ENCODE measurements at regions not wholly inside any gene's neighbourhood (a gene's known extent, or its start where the extent isn't known, plus 50 kb on each side); places are given as distances from the start of the nearest gene placed in this dataset.
"Not testable (repeated sequence)": the region's sequence is repeated elsewhere in the genome, so short reads cannot be mapped to it uniquely, and the experiment has no call there.

DNA sequence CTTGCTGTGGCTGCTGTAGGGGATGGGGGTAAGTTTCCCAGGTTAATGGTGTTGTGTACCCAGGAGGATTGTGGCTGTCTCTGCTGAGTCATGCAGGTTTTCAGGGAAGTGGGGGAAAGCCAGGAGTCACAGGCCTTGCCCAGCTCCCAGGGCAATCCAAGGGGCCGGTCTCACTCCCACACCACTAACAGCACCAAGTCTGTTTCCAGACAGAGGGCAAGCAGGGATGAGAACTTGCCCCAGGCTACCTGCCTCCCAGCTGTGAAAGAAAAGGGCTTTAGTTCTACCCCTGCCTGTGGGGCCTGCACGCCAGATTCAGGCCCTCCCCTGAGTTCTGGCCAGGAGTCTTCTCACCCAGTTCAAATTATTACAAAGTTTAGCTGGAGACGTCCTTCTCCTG is 579.8 kb upstream of the ST8SIA4 start:
- no peak overlapping the region for H3K27ac ChIP-seq (ENCODE audit: low read length)
- no peaks in the 10 kb centered on the region for H3K4me1 ChIP-seq (ENCODE audit: control insufficient read depth, low read depth, low read length)
- no peak overlapping the region for H3K4me3 ChIP-seq (ENCODE audit: low read length)
- H3K27me3 ChIP-seq (ENCODE audit: control insufficient read depth, insufficient read depth, low read length), result no peaks in the 10 kb centered on the region
- H3K9me3 ChIP-seq (ENCODE audit: control insufficient read depth, low read depth, low read length), result no peaks in the 10 kb centered on the region
- no peaks in the 10 kb centered on the region for H3K36me3 ChIP-seq (ENCODE audit: control insufficient read depth, low read depth, low read length)
- no peak overlapping the region for H3K9ac ChIP-seq (ENCODE audit: low read length)

DNA sequence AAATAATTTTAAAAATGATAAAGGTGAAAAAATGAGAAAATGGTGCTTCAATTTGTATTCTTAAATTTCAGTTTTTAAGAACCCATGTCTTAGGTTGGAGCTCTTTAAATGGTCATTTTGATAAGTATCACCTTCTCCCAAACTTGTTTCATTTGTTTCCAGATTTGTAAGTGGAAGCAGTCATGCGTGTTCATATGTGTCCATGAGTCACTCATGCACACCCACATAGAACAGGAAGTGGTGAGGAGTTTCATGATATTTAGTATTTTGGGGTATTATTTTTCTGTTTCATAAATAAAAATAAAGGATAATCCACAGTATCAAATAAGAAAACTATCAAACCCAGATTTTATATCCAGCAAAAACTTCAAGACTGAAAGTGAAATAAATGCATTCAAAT is 570.4 kb upstream of the ST8SIA4 start:
- no peak overlapping the region for H3K9ac ChIP-seq (ENCODE audit: low read length)
- H3K36me3 ChIP-seq (ENCODE audit: control insufficient read depth, low read depth, low read length), result no peaks in the 10 kb centered on the region
- no peak overlapping the region for H3K4me3 ChIP-seq (ENCODE audit: low read length)
- H3K27me3 ChIP-seq (ENCODE audit: control insufficient read depth, insufficient read depth, low read length), result no peaks in the 10 kb centered on the region
- H3K4me1 ChIP-seq (ENCODE audit: control insufficient read depth, low read depth, low read length), result no peaks in the 10 kb centered on the region
- no peak overlapping the region for H3K27ac ChIP-seq (ENCODE audit: low read length)
- no peaks in the 10 kb centered on the region for H3K9me3 ChIP-seq (ENCODE audit: control insufficient read depth, low read depth, low read length)

DNA sequence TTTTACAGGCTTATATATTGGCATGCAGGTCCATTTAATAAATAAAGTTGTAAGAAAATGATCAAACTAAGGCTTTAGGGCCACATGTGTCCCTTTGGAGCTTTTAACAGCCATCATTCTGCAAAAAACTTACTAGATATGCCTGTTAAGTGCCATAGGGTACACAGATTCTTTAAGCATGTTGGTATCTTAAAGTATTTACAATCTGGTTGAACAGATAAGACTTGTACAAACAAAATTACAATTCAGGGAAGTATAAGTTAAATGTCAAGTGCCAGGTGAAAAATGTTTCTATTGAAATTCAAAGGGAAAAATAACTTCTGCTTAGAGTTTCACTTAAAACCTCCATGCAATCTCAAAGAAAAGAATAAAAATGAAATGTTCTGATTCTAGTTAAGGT is 558.4 kb upstream of the ST8SIA4 start:
- Histone ChIP-seq H3K36me3 (ENCODE audit: control insufficient read depth, low read depth, low read length) (no peaks in the 10 kb centered on the region), H3K4me3 (ENCODE audit: low read length) (no peak overlapping the region)

DNA sequence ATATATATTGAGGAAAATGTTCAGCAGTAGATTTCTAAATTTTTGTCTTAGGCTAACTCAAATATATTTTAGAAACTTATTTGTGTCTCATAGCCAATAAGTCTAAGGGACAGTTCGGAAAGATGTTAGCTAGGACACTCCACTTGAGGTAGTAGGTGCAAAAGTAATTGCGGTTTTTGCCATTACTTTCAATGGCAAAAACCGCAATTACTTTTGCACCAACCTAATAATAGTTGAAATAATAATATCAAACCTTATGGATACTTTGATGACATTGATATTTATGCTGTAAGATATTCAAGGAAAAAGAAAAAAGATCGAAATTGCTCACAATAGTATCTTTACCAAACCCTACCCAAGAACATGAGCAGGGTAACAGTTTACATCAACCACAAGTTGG is 555.5 kb upstream of the ST8SIA4 start:
- H3K27me3 ChIP-seq (ENCODE audit: control insufficient read depth, insufficient read depth, low read length), result no peaks in the 10 kb centered on the region
- H3K36me3 ChIP-seq (ENCODE audit: control insufficient read depth, low read depth, low read length), result no peaks in the 10 kb centered on the region
- H3K27ac ChIP-seq (ENCODE audit: low read length), result no peak overlapping the region
- no peak overlapping the region for H3K9ac ChIP-seq (ENCODE audit: low read length)
- no peaks in the 10 kb centered on the region for H3K4me1 ChIP-seq (ENCODE audit: control insufficient read depth, low read depth, low read length)
- H3K4me3 ChIP-seq (ENCODE audit: low read length), result no peak overlapping the region
- H3K9me3 ChIP-seq (ENCODE audit: control insufficient read depth, low read depth, low read length), result no peaks in the 10 kb centered on the region

More for the DNA sequence above, 558.4 kb upstream of the ST8SIA4 start:
- no peaks in the 10 kb centered on the region for H3K9me3 ChIP-seq (ENCODE audit: control insufficient read depth, low read depth, low read length)
- no peak overlapping the region for H3K27ac ChIP-seq (ENCODE audit: low read length)
- H3K27me3 ChIP-seq (ENCODE audit: control insufficient read depth, insufficient read depth, low read length), result no peaks in the 10 kb centered on the region
- H3K4me1 ChIP-seq (ENCODE audit: control insufficient read depth, low read depth, low read length), result no peaks in the 10 kb centered on the region
- no peak overlapping the region for H3K9ac ChIP-seq (ENCODE audit: low read length)

DNA sequence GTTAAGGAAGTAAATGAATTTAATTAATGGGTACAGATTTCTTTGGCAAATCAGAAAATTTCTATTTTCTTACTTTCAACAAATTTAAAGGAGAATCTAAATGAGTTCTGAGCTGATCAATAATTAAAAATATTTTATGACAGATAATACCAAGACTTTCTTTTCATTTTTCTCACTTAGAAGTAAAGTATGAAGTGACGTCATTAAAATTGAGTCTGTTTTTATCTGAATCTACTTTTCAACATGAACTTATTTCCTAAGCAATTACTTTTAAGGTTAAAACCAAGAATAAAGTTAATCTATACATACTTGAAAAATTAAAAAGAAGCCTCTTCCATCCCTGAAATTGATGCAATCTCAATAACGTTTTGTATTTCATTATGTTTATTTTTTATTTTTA is 552.8 kb upstream of the ST8SIA4 start:
- no peak overlapping the region for H3K4me3 ChIP-seq (ENCODE audit: low read length)
- no peak overlapping the region for H3K27ac ChIP-seq (ENCODE audit: low read length)
- peaks cover 5% of the 10 kb centered on the region for H3K4me1 ChIP-seq (ENCODE audit: control insufficient read depth, low read depth, low read length)
- H3K9me3 ChIP-seq (ENCODE audit: control insufficient read depth, low read depth, low read length), result no peaks in the 10 kb centered on the region
- H3K36me3 ChIP-seq (ENCODE audit: control insufficient read depth, low read depth, low read length), result no peaks in the 10 kb centered on the region
- H3K9ac ChIP-seq (ENCODE audit: low read length), result no peak overlapping the region
- H3K27me3 ChIP-seq (ENCODE audit: control insufficient read depth, insufficient read depth, low read length), result no peaks in the 10 kb centered on the region

DNA sequence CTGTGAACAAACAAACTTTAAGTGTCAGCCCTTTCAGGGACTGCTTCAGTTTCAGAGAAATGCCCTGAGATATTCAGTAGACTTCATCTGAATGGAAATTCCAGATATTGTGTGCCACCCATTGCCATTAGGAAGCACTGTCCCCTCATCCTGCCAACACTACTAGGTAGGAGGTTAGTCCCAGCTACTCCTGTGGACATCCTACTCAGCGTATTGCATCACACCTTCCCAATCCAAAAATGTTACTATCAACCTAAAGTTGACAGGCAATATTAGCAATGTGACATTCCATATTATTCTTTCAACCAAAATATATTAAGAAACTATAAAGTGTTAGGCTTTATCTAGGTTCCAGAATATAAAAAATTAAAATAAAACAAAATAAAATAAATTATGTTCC is 552.0 kb upstream of the ST8SIA4 start:
- Histone ChIP-seq H3K9me3 (ENCODE audit: control insufficient read depth, low read depth, low read length) (no peaks in the 10 kb centered on the region), H3K27me3 (ENCODE audit: control insufficient read depth, insufficient read depth, low read length) (no peaks in the 10 kb centered on the region), H3K9ac (ENCODE audit: low read length) (no peak overlapping the region), H3K4me3 (ENCODE audit: low read length) (no peak overlapping the region), H3K27ac (ENCODE audit: low read length) (no peak overlapping the region), H3K4me1 (ENCODE audit: control insufficient read depth, low read depth, low read length) (peaks cover 5% of the 10 kb centered on the region), H3K36me3 (ENCODE audit: control insufficient read depth, low read depth, low read length) (no peaks in the 10 kb centered on the region)

DNA sequence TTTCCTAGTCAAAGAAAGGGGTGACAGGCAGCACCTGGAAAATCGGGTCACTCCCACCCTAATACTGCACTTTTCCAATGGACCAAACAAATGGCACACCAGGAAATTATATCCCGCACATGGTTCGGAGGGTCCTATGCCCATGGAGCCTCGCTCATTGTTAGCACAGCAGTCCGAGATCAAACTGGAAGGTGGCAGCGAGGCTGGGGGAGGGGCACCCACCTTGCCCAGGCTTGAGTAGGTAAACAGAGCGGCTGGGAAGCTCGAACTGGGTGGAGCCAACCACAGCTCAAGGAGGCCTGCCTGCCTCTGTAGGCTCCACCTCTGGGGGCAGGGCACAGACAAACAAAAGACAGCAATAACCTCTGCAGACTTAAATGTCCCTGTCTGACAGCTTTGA is 539.2 kb upstream of the ST8SIA4 start:
- not testable (repeated sequence) for H3K9ac ChIP-seq (ENCODE audit: low read length); H3K4me3 ChIP-seq (ENCODE audit: low read length); H3K4me1 ChIP-seq (ENCODE audit: control insufficient read depth, low read depth, low read length); H3K9me3 ChIP-seq (ENCODE audit: control insufficient read depth, low read depth, low read length); H3K36me3 ChIP-seq (ENCODE audit: control insufficient read depth, low read depth, low read length); H3K27ac ChIP-seq (ENCODE audit: low read length); H3K27me3 ChIP-seq (ENCODE audit: control insufficient read depth, insufficient read depth, low read length)

DNA sequence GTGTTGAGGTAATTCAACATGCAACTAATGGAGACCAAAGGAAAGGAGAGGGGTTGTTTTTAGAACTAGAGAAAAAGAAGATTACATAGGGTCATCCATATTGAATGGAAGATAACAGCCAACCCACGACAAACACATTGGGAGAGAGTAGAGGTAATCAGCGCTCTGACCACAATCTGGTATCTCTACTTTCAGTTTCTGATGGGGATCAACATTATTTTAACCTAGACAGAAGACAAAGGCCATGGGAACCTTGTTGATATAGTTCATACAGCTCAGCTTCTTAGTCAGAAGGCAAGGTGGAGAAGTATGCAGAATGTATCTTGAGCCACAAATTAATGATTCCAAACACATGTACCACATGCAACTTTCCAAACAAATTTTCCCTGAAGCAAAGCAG is 537.1 kb upstream of the ST8SIA4 start:
- Histone ChIP-seq H3K36me3 (ENCODE audit: control insufficient read depth, low read depth, low read length) (no peaks in the 10 kb centered on the region), H3K27me3 (ENCODE audit: control insufficient read depth, insufficient read depth, low read length) (no peaks in the 10 kb centered on the region), H3K9ac (ENCODE audit: low read length) (no peak overlapping the region), H3K9me3 (ENCODE audit: control insufficient read depth, low read depth, low read length) (no peaks in the 10 kb centered on the region), H3K4me1 (ENCODE audit: control insufficient read depth, low read depth, low read length) (no peaks in the 10 kb centered on the region), H3K27ac (ENCODE audit: low read length) (no peak overlapping the region), H3K4me3 (ENCODE audit: low read length) (no peak overlapping the region)

DNA sequence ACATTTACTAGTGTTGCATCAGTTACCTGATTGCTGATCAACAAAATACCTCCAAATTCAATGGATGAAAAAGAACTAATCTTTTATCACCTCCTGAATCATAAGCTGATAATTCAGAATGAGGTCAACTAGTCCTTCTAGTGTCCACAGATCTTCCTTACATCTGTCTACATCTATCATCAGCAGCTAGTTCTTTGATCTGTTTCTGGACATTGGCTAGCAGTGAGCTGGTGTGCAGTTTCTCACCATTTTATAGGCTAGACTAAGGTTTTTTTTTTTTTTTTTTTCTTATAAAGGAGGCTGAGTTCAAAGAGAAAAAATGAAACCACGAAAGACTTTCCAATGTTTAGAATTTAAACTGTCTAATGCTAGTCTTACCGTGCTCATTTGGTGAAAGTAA is 534.3 kb upstream of the ST8SIA4 start:
- no peak overlapping the region for H3K4me3 ChIP-seq (ENCODE audit: low read length)
- no peaks in the 10 kb centered on the region for H3K9me3 ChIP-seq (ENCODE audit: control insufficient read depth, low read depth, low read length)
- H3K4me1 ChIP-seq (ENCODE audit: control insufficient read depth, low read depth, low read length), result no peaks in the 10 kb centered on the region
- H3K27me3 ChIP-seq (ENCODE audit: control insufficient read depth, insufficient read depth, low read length), result no peaks in the 10 kb centered on the region
- H3K36me3 ChIP-seq (ENCODE audit: control insufficient read depth, low read depth, low read length), result no peaks in the 10 kb centered on the region
- no peak overlapping the region for H3K27ac ChIP-seq (ENCODE audit: low read length)
- no peak overlapping the region for H3K9ac ChIP-seq (ENCODE audit: low read length)

DNA sequence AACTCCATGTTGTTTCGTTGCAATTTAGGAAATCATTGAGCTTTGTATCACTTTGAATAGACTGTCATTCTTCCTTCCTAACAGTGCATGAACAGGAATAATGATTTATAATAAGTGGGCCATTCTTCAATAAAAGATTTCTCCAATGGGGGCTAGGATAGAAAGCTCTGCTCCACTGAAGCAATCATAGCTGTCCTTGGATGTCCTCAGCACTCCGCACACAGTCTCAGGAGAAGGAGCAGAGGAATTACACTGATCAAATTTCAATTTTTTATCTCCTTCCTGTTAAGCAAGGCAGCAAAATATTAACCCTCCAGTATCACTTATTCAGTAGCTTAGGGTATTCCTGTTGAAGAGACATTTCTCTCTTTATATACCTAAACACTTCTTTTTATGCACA is 532.7 kb upstream of the ST8SIA4 start:
- Histone ChIP-seq H3K9me3 (ENCODE audit: control insufficient read depth, low read depth, low read length) (no peaks in the 10 kb centered on the region), H3K4me3 (ENCODE audit: low read length) (no peak overlapping the region), H3K27me3 (ENCODE audit: control insufficient read depth, insufficient read depth, low read length) (no peaks in the 10 kb centered on the region), H3K27ac (ENCODE audit: low read length) (no peak overlapping the region), H3K9ac (ENCODE audit: low read length) (no peak overlapping the region), H3K36me3 (ENCODE audit: control insufficient read depth, low read depth, low read length) (no peaks in the 10 kb centered on the region), H3K4me1 (ENCODE audit: control insufficient read depth, low read depth, low read length) (no peaks in the 10 kb centered on the region)

DNA sequence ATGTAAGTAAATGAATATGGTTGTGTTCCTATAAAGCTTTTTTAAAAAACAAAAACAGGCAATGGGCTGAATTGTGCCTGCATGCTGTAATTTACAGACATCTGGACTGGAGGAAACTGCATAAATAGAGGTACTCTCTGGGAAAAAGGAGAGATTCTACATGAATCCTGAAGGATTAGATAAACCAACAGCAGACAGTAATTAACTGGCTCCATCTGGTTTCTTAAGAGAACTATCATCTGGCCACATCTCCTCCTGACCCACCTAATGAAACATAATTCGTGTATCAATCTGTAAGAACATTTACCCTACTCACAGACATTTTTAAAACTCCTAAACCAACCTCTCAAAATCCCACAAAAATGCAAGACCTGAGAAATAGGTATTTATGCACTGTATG is 528.1 kb upstream of the ST8SIA4 start:
- H3K9ac ChIP-seq (ENCODE audit: low read length), result no peak overlapping the region
- peaks cover 3% of the 10 kb centered on the region for H3K9me3 ChIP-seq (ENCODE audit: control insufficient read depth, low read depth, low read length)
- H3K27ac ChIP-seq (ENCODE audit: low read length), result no peak overlapping the region
- H3K36me3 ChIP-seq (ENCODE audit: control insufficient read depth, low read depth, low read length), result no peaks in the 10 kb centered on the region
- no peaks in the 10 kb centered on the region for H3K4me1 ChIP-seq (ENCODE audit: control insufficient read depth, low read depth, low read length)
- H3K27me3 ChIP-seq (ENCODE audit: control insufficient read depth, insufficient read depth, low read length), result no peaks in the 10 kb centered on the region
- H3K4me3 ChIP-seq (ENCODE audit: low read length), result no peak overlapping the region

DNA sequence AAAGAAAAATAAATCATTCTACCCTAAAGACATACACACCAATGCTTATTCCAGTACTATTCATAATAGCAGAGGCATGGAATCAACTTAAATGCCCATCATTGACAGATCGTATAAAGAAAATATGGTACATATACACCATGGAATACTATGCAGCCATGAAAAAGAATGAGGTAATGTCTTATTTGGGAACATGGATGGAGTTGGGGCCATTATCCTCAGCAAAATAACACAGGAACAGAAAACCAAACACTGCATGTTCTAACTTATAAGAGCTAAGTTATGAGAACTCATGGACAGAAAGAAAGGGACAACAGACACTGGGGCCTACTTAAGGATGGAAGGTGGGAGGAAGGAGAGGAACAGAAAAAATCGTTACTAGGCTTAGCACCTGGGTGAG is 527.5 kb upstream of the ST8SIA4 start:
- H3K27me3 ChIP-seq (ENCODE audit: control insufficient read depth, insufficient read depth, low read length), result no peaks in the 10 kb centered on the region
- H3K4me1 ChIP-seq (ENCODE audit: control insufficient read depth, low read depth, low read length), result no peaks in the 10 kb centered on the region
- H3K9ac ChIP-seq (ENCODE audit: low read length), result no peak overlapping the region
- H3K36me3 ChIP-seq (ENCODE audit: control insufficient read depth, low read depth, low read length), result no peaks in the 10 kb centered on the region
- H3K27ac ChIP-seq (ENCODE audit: low read length), result no peak overlapping the region
- H3K9me3 ChIP-seq (ENCODE audit: control insufficient read depth, low read depth, low read length), result peaks cover 3% of the 10 kb centered on the region
- H3K4me3 ChIP-seq (ENCODE audit: low read length), result no peak overlapping the region

DNA sequence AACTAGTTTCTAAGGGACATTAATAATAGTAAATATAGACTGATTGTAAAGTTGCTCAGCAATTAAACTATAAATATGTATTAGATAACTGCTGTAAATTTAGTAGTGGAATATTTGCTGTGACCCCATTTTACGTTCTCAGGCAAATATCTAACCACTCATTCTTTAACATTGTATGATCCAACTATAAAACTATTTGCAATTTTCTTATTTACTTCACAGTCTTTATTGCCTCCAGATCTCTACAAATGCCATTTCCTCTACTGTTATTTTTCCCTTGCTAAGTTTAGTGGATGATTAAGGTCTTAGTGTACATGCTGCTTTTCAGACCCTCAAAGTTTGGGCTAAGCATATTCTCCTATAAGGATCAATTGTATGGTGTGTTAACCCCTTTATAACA is 526.2 kb upstream of the ST8SIA4 start:
- peaks cover 3% of the 10 kb centered on the region for H3K9me3 ChIP-seq (ENCODE audit: control insufficient read depth, low read depth, low read length)
- no peaks in the 10 kb centered on the region for H3K27me3 ChIP-seq (ENCODE audit: control insufficient read depth, insufficient read depth, low read length)
- H3K27ac ChIP-seq (ENCODE audit: low read length), result no peak overlapping the region
- no peaks in the 10 kb centered on the region for H3K36me3 ChIP-seq (ENCODE audit: control insufficient read depth, low read depth, low read length)
- H3K4me3 ChIP-seq (ENCODE audit: low read length), result no peak overlapping the region
- no peak overlapping the region for H3K9ac ChIP-seq (ENCODE audit: low read length)
- no peaks in the 10 kb centered on the region for H3K4me1 ChIP-seq (ENCODE audit: control insufficient read depth, low read depth, low read length)

Data from iPS-18a (cell line).